ENCODE measurements at regions not wholly inside any gene's neighbourhood (a gene's known extent, or its start where the extent isn't known, plus 50 kb on each side); places are given as distances from the start of the nearest gene placed in this dataset.

DNA sequence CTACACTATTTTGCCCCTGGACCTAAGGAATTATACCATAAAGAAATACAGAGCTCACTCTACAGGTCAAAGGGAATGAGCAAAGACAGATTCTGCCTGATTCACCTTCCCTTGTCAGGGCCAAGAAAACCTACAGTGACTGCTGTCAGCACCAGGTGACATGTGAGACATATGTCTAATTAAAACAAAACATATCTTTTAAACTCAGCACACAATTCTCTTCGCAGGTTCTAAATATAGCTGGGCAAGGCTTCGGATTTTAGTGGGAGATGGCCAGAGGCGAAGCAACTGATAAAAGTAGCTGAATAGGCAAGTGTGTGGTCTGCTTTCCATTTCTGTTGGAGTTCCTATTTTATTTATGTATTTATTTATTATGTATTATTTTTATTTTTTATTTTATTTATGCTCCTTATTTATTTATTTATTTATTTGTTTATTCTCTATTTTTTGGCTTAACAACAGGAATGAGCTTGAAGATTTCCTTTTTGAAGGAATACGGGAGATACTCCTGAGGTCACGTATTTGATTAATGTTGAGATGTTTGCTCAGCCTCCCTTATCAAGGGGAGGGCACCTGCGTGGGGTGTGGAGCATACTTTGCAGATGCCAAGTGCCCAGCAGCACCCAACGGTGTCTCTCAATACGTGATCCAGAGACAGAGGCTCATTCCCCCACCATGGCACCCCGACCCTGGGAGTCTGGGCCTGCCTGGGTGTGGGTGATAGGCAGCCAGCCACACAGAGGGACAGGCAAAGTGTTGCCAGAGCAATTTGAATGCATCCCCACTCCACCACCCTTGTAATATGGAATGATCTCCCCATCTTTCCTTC, 141.8 kb downstream of the RNF152 start:
- TF ChIP-seq, protein P1, sequence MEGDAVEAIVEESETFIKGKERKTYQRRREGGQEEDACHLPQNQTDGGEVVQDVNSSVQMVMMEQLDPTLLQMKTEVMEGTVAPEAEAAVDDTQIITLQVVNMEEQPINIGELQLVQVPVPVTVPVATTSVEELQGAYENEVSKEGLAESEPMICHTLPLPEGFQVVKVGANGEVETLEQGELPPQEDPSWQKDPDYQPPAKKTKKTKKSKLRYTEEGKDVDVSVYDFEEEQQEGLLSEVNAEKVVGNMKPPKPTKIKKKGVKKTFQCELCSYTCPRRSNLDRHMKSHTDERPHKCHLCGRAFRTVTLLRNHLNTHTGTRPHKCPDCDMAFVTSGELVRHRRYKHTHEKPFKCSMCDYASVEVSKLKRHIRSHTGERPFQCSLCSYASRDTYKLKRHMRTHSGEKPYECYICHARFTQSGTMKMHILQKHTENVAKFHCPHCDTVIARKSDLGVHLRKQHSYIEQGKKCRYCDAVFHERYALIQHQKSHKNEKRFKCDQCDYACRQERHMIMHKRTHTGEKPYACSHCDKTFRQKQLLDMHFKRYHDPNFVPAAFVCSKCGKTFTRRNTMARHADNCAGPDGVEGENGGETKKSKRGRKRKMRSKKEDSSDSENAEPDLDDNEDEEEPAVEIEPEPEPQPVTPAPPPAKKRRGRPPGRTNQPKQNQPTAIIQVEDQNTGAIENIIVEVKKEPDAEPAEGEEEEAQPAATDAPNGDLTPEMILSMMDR (IDR thresholded peaks at IDR 0.05; ENCODE audit: low read depth, low read length, missing input control) = no peak
- no peak for TF ChIP-seq GABPA (IDR thresholded peaks at IDR 0.05 in 1 of 2, conservative IDR thresholded peaks at IDR 0.05 in 1 of 2)
- TF ChIP-seq, protein P2, sequence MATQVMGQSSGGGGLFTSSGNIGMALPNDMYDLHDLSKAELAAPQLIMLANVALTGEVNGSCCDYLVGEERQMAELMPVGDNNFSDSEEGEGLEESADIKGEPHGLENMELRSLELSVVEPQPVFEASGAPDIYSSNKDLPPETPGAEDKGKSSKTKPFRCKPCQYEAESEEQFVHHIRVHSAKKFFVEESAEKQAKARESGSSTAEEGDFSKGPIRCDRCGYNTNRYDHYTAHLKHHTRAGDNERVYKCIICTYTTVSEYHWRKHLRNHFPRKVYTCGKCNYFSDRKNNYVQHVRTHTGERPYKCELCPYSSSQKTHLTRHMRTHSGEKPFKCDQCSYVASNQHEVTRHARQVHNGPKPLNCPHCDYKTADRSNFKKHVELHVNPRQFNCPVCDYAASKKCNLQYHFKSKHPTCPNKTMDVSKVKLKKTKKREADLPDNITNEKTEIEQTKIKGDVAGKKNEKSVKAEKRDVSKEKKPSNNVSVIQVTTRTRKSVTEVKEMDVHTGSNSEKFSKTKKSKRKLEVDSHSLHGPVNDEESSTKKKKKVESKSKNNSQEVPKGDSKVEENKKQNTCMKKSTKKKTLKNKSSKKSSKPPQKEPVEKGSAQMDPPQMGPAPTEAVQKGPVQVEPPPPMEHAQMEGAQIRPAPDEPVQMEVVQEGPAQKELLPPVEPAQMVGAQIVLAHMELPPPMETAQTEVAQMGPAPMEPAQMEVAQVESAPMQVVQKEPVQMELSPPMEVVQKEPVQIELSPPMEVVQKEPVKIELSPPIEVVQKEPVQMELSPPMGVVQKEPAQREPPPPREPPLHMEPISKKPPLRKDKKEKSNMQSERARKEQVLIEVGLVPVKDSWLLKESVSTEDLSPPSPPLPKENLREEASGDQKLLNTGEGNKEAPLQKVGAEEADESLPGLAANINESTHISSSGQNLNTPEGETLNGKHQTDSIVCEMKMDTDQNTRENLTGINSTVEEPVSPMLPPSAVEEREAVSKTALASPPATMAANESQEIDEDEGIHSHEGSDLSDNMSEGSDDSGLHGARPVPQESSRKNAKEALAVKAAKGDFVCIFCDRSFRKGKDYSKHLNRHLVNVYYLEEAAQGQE (IDR thresholded peaks at IDR 0.05) = no peak
- TF ChIP-seq HNF4G (IDR thresholded peaks at IDR 0.05) = no peak
- TF ChIP-seq, protein P3, sequence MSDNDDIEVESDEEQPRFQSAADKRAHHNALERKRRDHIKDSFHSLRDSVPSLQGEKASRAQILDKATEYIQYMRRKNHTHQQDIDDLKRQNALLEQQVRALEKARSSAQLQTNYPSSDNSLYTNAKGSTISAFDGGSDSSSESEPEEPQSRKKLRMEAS (IDR thresholded peaks at IDR 0.05) = no peak
- no peak for TF ChIP-seq FOXA1 (IDR thresholded peaks at IDR 0.05)
- no peak for TF ChIP-seq ATF3 (IDR thresholded peaks at IDR 0.05)
- no peak for TF ChIP-seq EGR1 (IDR thresholded peaks at IDR 0.05; ENCODE audit: low read depth in 2 of 2)
- TF ChIP-seq RAD21 (IDR thresholded peaks at IDR 0.05) = no peak
- no peak for TF ChIP-seq YY1 (IDR thresholded peaks at IDR 0.05)
- TF ChIP-seq NR2F2 (IDR thresholded peaks at IDR 0.05) = no peak
- TF ChIP-seq TAF1 (conservative IDR thresholded peaks at IDR 0.05) = no peak
- TF ChIP-seq JUND (IDR thresholded peaks at IDR 0.05) = no peak
- no peak for TF ChIP-seq SP1 (IDR thresholded peaks at IDR 0.05)

Data from liver (tissue), 3 donors.